ENCODE measurements at regions not wholly inside any gene's neighbourhood (a gene's known extent, or its start where the extent isn't known, plus 50 kb on each side); places are given as distances from the start of the nearest gene placed in this dataset.

DNA sequence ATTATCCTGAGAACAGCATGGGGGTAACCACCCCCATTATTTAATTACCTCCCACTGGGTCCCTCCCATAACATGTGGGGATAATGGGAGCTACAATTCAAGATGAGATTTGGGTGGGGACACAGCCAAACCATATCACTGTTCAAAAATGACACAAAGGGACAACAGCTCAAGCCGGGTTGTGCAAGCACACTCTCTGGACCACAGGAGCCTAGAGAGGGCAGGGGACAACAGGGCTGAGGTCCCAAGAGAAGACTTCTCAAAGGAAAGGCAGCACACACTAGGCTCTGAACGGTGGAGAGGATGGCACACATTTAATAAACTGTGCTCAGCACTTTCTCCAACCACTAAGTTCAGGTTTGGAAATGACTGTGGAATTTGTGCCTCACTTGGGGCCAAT lies 122.1 kb upstream of the PKDCC start:
- Histone ChIP-seq H3K4me1 (ENCODE audit: control insufficient read depth in 4 of 4, insufficient read depth in 4 of 4, low read length in 3 of 4) (no peaks in the 10 kb centered on the region), H3K9me3 (ENCODE audit: control insufficient read depth in 4 of 4, low read length in 3 of 4) (no peaks in the 10 kb centered on the region), H3K4me3 (ENCODE audit: low read depth in 1 of 3, low read length in 3 of 3) (no peak overlapping the region), H3K27me3 (ENCODE audit: control insufficient read depth in 4 of 4, insufficient read depth in 4 of 4, low read length in 3 of 4) (no peaks in the 10 kb centered on the region), H3K27ac (ENCODE audit: low read depth in 1 of 2, low read length in 2 of 2) (no peak overlapping the region), H3K9ac (ENCODE audit: low read depth in 1 of 2, low read length in 2 of 2) (no peak overlapping the region), H3K36me3 (ENCODE audit: control insufficient read depth in 4 of 4, insufficient read depth in 3 of 4, low read depth in 1 of 4, low read length in 3 of 4) (no peaks in the 10 kb centered on the region)
- no peak for DNase-seq (ENCODE audit: low spot score)
- WGBS = 92% methylated on average over 2 of the region's 2 CpGs
- TF ChIP-seq SP1 (IDR thresholded peaks at IDR 0.05) = no peak
- TF ChIP-seq FOXA1 (IDR thresholded peaks at IDR 0.05) = no peak
- no peak for TF ChIP-seq GABPA (IDR thresholded peaks at IDR 0.05 in 1 of 2, conservative IDR thresholded peaks at IDR 0.05 in 1 of 2)
- no peak for TF ChIP-seq JUND (IDR thresholded peaks at IDR 0.05)
- no peak for TF ChIP-seq HNF4G (IDR thresholded peaks at IDR 0.05)
- TF ChIP-seq, protein P1, sequence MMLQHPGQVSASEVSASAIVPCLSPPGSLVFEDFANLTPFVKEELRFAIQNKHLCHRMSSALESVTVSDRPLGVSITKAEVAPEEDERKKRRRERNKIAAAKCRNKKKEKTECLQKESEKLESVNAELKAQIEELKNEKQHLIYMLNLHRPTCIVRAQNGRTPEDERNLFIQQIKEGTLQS (IDR thresholded peaks at IDR 0.05) = no peak
- no peak for TF ChIP-seq NR2F2 (IDR thresholded peaks at IDR 0.05)
- TF ChIP-seq YY1 (IDR thresholded peaks at IDR 0.05) = no peak
- TF ChIP-seq RXRA (IDR thresholded peaks at IDR 0.05) = no peak
- TF ChIP-seq, protein P2, sequence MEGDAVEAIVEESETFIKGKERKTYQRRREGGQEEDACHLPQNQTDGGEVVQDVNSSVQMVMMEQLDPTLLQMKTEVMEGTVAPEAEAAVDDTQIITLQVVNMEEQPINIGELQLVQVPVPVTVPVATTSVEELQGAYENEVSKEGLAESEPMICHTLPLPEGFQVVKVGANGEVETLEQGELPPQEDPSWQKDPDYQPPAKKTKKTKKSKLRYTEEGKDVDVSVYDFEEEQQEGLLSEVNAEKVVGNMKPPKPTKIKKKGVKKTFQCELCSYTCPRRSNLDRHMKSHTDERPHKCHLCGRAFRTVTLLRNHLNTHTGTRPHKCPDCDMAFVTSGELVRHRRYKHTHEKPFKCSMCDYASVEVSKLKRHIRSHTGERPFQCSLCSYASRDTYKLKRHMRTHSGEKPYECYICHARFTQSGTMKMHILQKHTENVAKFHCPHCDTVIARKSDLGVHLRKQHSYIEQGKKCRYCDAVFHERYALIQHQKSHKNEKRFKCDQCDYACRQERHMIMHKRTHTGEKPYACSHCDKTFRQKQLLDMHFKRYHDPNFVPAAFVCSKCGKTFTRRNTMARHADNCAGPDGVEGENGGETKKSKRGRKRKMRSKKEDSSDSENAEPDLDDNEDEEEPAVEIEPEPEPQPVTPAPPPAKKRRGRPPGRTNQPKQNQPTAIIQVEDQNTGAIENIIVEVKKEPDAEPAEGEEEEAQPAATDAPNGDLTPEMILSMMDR (IDR thresholded peaks at IDR 0.05; ENCODE audit: low read depth, low read length, missing input control) = no peak
- TF ChIP-seq EGR1 (IDR thresholded peaks at IDR 0.05; ENCODE audit: low read depth in 2 of 2) = no peak
- TF ChIP-seq, protein P3, sequence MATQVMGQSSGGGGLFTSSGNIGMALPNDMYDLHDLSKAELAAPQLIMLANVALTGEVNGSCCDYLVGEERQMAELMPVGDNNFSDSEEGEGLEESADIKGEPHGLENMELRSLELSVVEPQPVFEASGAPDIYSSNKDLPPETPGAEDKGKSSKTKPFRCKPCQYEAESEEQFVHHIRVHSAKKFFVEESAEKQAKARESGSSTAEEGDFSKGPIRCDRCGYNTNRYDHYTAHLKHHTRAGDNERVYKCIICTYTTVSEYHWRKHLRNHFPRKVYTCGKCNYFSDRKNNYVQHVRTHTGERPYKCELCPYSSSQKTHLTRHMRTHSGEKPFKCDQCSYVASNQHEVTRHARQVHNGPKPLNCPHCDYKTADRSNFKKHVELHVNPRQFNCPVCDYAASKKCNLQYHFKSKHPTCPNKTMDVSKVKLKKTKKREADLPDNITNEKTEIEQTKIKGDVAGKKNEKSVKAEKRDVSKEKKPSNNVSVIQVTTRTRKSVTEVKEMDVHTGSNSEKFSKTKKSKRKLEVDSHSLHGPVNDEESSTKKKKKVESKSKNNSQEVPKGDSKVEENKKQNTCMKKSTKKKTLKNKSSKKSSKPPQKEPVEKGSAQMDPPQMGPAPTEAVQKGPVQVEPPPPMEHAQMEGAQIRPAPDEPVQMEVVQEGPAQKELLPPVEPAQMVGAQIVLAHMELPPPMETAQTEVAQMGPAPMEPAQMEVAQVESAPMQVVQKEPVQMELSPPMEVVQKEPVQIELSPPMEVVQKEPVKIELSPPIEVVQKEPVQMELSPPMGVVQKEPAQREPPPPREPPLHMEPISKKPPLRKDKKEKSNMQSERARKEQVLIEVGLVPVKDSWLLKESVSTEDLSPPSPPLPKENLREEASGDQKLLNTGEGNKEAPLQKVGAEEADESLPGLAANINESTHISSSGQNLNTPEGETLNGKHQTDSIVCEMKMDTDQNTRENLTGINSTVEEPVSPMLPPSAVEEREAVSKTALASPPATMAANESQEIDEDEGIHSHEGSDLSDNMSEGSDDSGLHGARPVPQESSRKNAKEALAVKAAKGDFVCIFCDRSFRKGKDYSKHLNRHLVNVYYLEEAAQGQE (IDR thresholded peaks at IDR 0.05) = no peak

DNA sequence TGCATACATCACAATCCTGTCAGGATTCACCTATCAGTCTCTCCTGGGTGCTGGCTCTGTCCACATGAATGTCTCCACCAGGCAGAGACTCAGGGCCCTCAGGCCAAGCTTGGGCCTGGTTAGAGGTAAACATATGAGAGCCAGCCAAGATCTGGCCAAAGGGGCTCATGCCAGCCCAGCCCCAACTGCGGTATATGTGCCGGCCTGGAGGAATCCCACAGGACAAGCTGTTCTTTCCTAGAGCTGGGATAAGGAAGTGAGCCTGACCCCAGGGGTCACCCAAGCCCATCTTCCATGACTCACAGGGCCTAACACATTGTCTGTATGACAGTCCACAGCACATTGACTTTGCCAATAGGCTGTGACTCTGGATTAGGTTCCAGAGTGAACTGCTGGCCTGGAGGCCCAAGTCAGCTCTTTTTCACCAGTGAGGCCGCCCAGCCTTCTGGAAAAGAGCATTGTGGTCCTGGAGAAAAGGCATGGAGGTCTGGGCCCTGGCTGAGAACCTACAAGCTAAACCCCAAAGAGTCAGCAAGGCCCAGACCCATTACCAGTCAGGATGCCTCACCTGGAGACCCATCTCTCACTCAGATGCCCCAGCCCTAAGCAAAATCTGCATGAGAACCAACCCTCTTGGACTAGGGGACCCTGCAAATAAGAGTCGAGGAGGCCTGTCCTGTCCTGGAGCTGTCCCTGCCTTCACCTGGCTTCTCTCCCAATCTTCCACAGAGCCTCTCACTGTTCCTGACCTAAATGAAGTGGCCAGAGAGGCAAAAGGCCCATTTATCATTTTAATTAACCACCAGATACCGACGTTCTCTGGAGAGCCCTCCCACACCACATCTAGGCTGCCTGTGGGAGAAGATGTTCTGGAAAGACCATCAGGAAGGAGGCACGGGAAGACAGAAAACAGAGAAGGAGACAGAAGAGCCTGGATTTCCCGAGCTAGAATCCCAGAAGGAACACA lies 120.9 kb upstream of the PKDCC start:
- Histone ChIP-seq H3K9ac (ENCODE audit: low read depth in 1 of 2, low read length in 2 of 2) (no peak overlapping the region), H3K4me1 (ENCODE audit: control insufficient read depth in 4 of 4, insufficient read depth in 4 of 4, low read length in 3 of 4) (no peaks in the 10 kb centered on the region), H3K4me3 (ENCODE audit: low read depth in 1 of 3, low read length in 3 of 3) (no peak overlapping the region), H3K27ac (ENCODE audit: low read depth in 1 of 2, low read length in 2 of 2) (peak overlapping the region; percentile 30 to 43), H3K36me3 (ENCODE audit: control insufficient read depth in 4 of 4, insufficient read depth in 3 of 4, low read depth in 1 of 4, low read length in 3 of 4) (no peaks in the 10 kb centered on the region), H3K9me3 (ENCODE audit: control insufficient read depth in 4 of 4, low read length in 3 of 4) (no peaks in the 10 kb centered on the region), H3K27me3 (ENCODE audit: control insufficient read depth in 4 of 4, insufficient read depth in 4 of 4, low read length in 3 of 4) (no peaks in the 10 kb centered on the region)
- DNase-seq (ENCODE audit: low spot score) = no peak
- WGBS = 86% methylated on average over 8 of the region's 8 CpGs
- TF ChIP-seq FOXA1 (IDR thresholded peaks at IDR 0.05) (no peak), NR2F2 (IDR thresholded peaks at IDR 0.05) (peak; percentile 95), EGR1 (IDR thresholded peaks at IDR 0.05; ENCODE audit: low read depth in 2 of 2) (no peak), FOXA2 (IDR thresholded peaks at IDR 0.05) (no peak), RAD21 (IDR thresholded peaks at IDR 0.05) (no peak), JUND (IDR thresholded peaks at IDR 0.05) (no peak), SP1 (IDR thresholded peaks at IDR 0.05) (peak; percentile 30), RXRA (IDR thresholded peaks at IDR 0.05) (no peak), HNF4A (conservative IDR thresholded peaks at IDR 0.05) (no peak), HNF4G (IDR thresholded peaks at IDR 0.05) (no peak), GABPA (IDR thresholded peaks at IDR 0.05 in 1 of 2, conservative IDR thresholded peaks at IDR 0.05 in 1 of 2) (no peak)
- TF ChIP-seq, protein P2 (IDR thresholded peaks at IDR 0.05; ENCODE audit: low read depth, low read length, missing input control) = no peak
- TF ChIP-seq, protein P1 (IDR thresholded peaks at IDR 0.05) = no peak
- TF ChIP-seq, protein P4, sequence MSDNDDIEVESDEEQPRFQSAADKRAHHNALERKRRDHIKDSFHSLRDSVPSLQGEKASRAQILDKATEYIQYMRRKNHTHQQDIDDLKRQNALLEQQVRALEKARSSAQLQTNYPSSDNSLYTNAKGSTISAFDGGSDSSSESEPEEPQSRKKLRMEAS (IDR thresholded peaks at IDR 0.05) = no peak
- TF ChIP-seq, protein P3 (IDR thresholded peaks at IDR 0.05) = no peak
